ENCODE measurements at regions not wholly inside any gene's neighbourhood (a gene's known extent, or its start where the extent isn't known, plus 50 kb on each side); places are given as distances from the start of the nearest gene placed in this dataset.

DNA sequence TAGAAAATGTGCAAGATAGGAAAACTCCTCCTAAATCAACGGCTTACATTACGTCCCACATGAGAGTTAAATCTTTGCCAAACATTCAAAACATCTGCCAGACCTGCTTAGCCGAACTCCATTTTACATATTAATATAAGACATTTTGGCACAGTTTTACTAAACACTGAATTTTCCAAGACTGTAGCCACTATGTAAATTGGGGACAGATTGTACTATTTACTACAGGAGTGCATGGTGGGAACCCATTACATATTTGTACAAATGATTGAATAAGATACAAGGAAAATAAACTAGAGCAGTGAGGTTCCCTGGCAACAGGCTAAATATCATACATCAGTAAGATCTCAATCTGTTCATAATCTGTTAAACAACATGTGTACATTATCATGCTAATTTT lies 1234.4 kb downstream of the KCNT2 start:
- H3K9me3 ChIP-seq (ENCODE audit: control insufficient read depth in 3 of 3, low read length in 3 of 3), result no peaks in the 10 kb centered on the region
- no peaks in the 10 kb centered on the region for H3K4me1 ChIP-seq (ENCODE audit: control insufficient read depth in 3 of 3, insufficient read depth in 3 of 3, low read length in 3 of 3)
- H3K9ac ChIP-seq (ENCODE audit: low read depth in 1 of 3, low read length in 3 of 3), result no peak overlapping the region
- no peak overlapping the region for H3K4me3 ChIP-seq (ENCODE audit: low read length in 3 of 3)
- no peak overlapping the region for H3K27ac ChIP-seq (ENCODE audit: low read depth, low read length)
- H3K36me3 ChIP-seq (ENCODE audit: control insufficient read depth in 3 of 3, insufficient read depth in 3 of 3, low read length in 3 of 3), result no peaks in the 10 kb centered on the region
- no peaks in the 10 kb centered on the region for H3K27me3 ChIP-seq (ENCODE audit: control insufficient read depth in 3 of 3, insufficient read depth in 3 of 3, low read length in 3 of 3)

DNA sequence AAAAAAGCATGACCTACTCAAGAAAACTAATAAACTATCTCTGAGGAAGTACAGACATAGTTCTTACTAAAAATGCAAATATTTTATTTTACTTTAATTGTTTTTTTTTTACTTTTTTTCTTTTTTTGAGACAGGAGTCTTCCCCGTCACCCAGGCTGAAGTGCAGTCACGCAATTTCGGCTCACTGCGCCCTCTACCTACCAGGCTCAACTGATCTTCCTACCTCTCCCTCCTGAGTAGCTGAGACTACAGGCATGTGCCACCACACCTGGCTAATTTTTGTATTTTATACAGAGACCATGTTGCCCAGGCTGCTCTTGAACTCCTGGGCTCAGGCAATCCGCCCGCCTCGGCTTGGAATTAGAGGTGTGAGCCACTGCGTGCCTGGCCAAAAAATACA lies 1263.1 kb downstream of the KCNT2 start:
- Histone ChIP-seq H3K4me3 (ENCODE audit: low read length in 3 of 3) (no peak overlapping the region), H3K9ac (ENCODE audit: low read depth in 1 of 3, low read length in 3 of 3) (no peak overlapping the region), H3K9me3 (ENCODE audit: control insufficient read depth in 3 of 3, low read length in 3 of 3) (no peaks in the 10 kb centered on the region), H3K27ac (ENCODE audit: low read depth, low read length) (no peak overlapping the region), H3K27me3 (ENCODE audit: control insufficient read depth in 3 of 3, insufficient read depth in 3 of 3, low read length in 3 of 3) (no peaks in the 10 kb centered on the region), H3K36me3 (ENCODE audit: control insufficient read depth in 3 of 3, insufficient read depth in 3 of 3, low read length in 3 of 3) (no peaks in the 10 kb centered on the region), H3K4me1 (ENCODE audit: control insufficient read depth in 3 of 3, insufficient read depth in 3 of 3, low read length in 3 of 3) (no peaks in the 10 kb centered on the region)

DNA sequence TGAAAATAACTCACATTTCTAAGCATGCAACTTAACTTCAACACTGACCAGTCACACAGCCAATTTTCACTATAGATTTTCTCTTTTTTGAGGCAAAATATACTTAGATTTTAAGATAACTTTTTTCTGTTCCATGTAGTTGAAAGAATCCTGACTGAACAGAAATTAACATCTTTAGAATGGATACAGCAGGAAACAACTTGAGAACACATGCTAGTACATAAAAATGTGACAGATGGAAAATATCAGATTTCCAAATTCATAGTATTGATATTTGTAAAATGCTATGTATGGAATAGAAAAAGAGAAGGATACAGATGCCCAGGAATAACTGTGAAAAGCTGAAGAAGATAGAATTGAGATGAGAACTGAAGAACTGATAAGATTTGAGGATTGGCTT lies 1270.6 kb downstream of the KCNT2 start:
- no peak overlapping the region for H3K27ac ChIP-seq (ENCODE audit: low read depth, low read length)
- H3K4me1 ChIP-seq (ENCODE audit: control insufficient read depth in 3 of 3, insufficient read depth in 3 of 3, low read length in 3 of 3), result no peaks in the 10 kb centered on the region
- no peak overlapping the region for H3K4me3 ChIP-seq (ENCODE audit: low read length in 3 of 3)
- H3K36me3 ChIP-seq (ENCODE audit: control insufficient read depth in 3 of 3, insufficient read depth in 3 of 3, low read length in 3 of 3), result no peaks in the 10 kb centered on the region
- no peaks in the 10 kb centered on the region for H3K9me3 ChIP-seq (ENCODE audit: control insufficient read depth in 3 of 3, low read length in 3 of 3)
- H3K27me3 ChIP-seq (ENCODE audit: control insufficient read depth in 3 of 3, insufficient read depth in 3 of 3, low read length in 3 of 3), result no peaks in the 10 kb centered on the region
- H3K9ac ChIP-seq (ENCODE audit: low read depth in 1 of 3, low read length in 3 of 3), result no peak overlapping the region

DNA sequence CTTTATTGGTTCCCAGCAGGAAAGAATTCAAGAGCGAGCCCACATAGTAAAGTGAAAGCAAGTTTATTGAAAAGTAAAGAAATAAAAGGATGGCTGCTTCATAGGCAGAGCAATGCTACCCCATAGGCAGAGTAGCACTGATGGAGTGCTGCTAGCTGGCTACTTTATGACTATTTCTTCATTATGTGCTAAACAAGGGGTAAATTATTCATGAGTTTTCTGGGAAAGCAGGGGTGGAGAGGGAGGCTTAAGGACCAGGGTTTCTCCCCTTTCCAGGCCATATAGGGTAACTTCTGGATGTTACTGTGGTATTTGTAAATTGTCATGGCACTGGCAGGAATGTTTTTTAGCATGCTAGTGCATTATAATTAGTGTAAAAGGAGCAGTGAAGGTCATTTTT lies 1271.4 kb downstream of the KCNT2 start:
- Histone ChIP-seq H3K4me3 (ENCODE audit: low read length in 3 of 3) (no peak overlapping the region), H3K27me3 (ENCODE audit: control insufficient read depth in 3 of 3, insufficient read depth in 3 of 3, low read length in 3 of 3) (no peaks in the 10 kb centered on the region), H3K9ac (ENCODE audit: low read depth in 1 of 3, low read length in 3 of 3) (no peak overlapping the region), H3K9me3 (ENCODE audit: control insufficient read depth in 3 of 3, low read length in 3 of 3) (no peaks in the 10 kb centered on the region), H3K36me3 (ENCODE audit: control insufficient read depth in 3 of 3, insufficient read depth in 3 of 3, low read length in 3 of 3) (no peaks in the 10 kb centered on the region), H3K4me1 (ENCODE audit: control insufficient read depth in 3 of 3, insufficient read depth in 3 of 3, low read length in 3 of 3) (no peaks in the 10 kb centered on the region), H3K27ac (ENCODE audit: low read depth, low read length) (no peak overlapping the region)

DNA sequence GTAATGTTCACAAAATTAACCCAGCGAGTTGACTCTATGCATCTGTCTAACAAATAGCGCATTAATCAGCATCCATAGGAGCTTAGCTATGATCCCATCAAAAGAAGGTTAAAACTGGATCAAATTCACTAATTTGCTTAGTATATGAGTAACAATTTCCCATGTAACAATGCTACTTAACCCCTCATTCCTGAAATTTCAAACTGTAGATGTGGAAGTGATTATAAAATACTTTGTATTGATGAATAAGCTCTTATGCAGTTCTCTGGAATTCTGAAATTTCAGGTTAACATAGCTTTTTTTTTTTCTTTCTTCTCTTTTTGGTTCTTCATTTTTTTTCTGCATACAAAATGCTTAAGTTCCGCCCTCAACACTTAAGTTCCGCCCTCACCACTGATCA lies 1272.7 kb downstream of the KCNT2 start:
- H3K27ac ChIP-seq (ENCODE audit: low read depth, low read length), result no peak overlapping the region
- no peaks in the 10 kb centered on the region for H3K4me1 ChIP-seq (ENCODE audit: control insufficient read depth in 3 of 3, insufficient read depth in 3 of 3, low read length in 3 of 3)
- H3K27me3 ChIP-seq (ENCODE audit: control insufficient read depth in 3 of 3, insufficient read depth in 3 of 3, low read length in 3 of 3), result no peaks in the 10 kb centered on the region
- H3K36me3 ChIP-seq (ENCODE audit: control insufficient read depth in 3 of 3, insufficient read depth in 3 of 3, low read length in 3 of 3), result no peaks in the 10 kb centered on the region
- H3K9me3 ChIP-seq (ENCODE audit: control insufficient read depth in 3 of 3, low read length in 3 of 3), result no peaks in the 10 kb centered on the region
- no peak overlapping the region for H3K9ac ChIP-seq (ENCODE audit: low read depth in 1 of 3, low read length in 3 of 3)
- H3K4me3 ChIP-seq (ENCODE audit: low read length in 3 of 3), result no peak overlapping the region

DNA sequence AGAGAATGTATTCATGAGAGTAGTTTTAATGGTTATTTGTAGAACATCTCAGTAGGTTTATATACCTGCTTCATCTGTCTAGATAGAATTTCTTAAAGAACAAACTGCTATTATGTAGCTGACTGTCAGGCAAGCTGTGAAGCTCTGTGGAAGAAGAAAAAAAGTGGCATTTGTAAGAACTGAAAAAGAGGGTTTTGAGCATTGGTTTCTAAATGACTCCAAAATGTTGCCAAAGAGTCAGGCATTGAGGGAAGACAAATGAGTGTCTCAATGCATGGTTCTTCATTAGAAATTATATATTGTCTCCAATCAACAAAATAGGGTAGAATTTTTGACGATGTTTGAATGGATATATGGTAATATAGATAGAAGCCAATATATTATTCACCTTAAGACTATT lies 1276.1 kb downstream of the KCNT2 start:
- no peaks in the 10 kb centered on the region for H3K4me1 ChIP-seq (ENCODE audit: control insufficient read depth in 3 of 3, insufficient read depth in 3 of 3, low read length in 3 of 3)
- H3K36me3 ChIP-seq (ENCODE audit: control insufficient read depth in 3 of 3, insufficient read depth in 3 of 3, low read length in 3 of 3), result no peaks in the 10 kb centered on the region
- H3K27ac ChIP-seq (ENCODE audit: low read depth, low read length), result no peak overlapping the region
- no peak overlapping the region for H3K9ac ChIP-seq (ENCODE audit: low read depth in 1 of 3, low read length in 3 of 3)
- no peaks in the 10 kb centered on the region for H3K27me3 ChIP-seq (ENCODE audit: control insufficient read depth in 3 of 3, insufficient read depth in 3 of 3, low read length in 3 of 3)
- no peaks in the 10 kb centered on the region for H3K9me3 ChIP-seq (ENCODE audit: control insufficient read depth in 3 of 3, low read length in 3 of 3)
- no peak overlapping the region for H3K4me3 ChIP-seq (ENCODE audit: low read length in 3 of 3)

DNA sequence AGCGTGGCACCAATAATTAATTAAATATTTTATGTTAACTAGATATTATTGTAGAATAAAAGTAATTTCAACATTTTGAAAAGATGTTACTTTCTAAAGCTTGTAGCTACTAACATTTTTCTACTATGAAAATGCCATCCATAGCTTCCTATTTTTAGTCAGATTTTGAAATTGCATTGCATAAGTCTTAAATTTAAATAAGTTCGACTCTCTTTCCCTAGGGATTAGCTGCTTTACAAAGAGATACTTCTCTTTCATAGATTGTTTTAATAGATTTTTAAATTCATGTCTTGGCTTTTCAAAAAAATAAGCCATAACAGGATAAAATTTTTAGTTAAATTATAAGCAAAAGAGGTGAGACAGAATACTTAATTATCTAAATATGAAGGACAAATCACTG lies 1279.6 kb downstream of the KCNT2 start:
- Histone ChIP-seq H3K27ac (ENCODE audit: low read depth, low read length) (no peak overlapping the region), H3K27me3 (ENCODE audit: control insufficient read depth in 3 of 3, insufficient read depth in 3 of 3, low read length in 3 of 3) (no peaks in the 10 kb centered on the region), H3K36me3 (ENCODE audit: control insufficient read depth in 3 of 3, insufficient read depth in 3 of 3, low read length in 3 of 3) (no peaks in the 10 kb centered on the region), H3K4me3 (ENCODE audit: low read length in 3 of 3) (no peak overlapping the region), H3K9me3 (ENCODE audit: control insufficient read depth in 3 of 3, low read length in 3 of 3) (no peaks in the 10 kb centered on the region), H3K4me1 (ENCODE audit: control insufficient read depth in 3 of 3, insufficient read depth in 3 of 3, low read length in 3 of 3) (no peaks in the 10 kb centered on the region), H3K9ac (ENCODE audit: low read depth in 1 of 3, low read length in 3 of 3) (no peak overlapping the region)

DNA sequence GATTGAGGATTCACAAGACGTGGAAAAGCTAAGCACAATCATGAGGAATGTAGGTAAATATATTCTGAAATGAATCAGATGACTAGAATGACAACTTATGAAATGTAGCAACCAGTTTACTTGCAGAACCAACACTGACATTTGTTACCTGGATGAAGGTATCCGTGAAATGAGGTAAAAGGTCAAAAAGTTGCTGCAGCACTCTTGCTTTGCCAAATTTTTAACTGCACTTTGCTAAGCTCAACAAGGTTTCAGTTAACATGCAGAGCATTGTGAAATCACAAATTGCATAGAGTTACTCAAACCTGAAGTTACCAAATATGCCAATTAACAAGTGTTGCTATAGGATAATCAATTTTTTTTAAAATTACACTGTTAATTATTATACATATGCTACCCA lies 1280.1 kb downstream of the KCNT2 start:
- Histone ChIP-seq H3K27me3 (ENCODE audit: control insufficient read depth in 3 of 3, insufficient read depth in 3 of 3, low read length in 3 of 3) (no peaks in the 10 kb centered on the region), H3K4me3 (ENCODE audit: low read length in 3 of 3) (no peak overlapping the region), H3K9ac (ENCODE audit: low read depth in 1 of 3, low read length in 3 of 3) (no peak overlapping the region), H3K36me3 (ENCODE audit: control insufficient read depth in 3 of 3, insufficient read depth in 3 of 3, low read length in 3 of 3) (no peaks in the 10 kb centered on the region), H3K4me1 (ENCODE audit: control insufficient read depth in 3 of 3, insufficient read depth in 3 of 3, low read length in 3 of 3) (no peaks in the 10 kb centered on the region), H3K27ac (ENCODE audit: low read depth, low read length) (no peak overlapping the region), H3K9me3 (ENCODE audit: control insufficient read depth in 3 of 3, low read length in 3 of 3) (no peaks in the 10 kb centered on the region)

DNA sequence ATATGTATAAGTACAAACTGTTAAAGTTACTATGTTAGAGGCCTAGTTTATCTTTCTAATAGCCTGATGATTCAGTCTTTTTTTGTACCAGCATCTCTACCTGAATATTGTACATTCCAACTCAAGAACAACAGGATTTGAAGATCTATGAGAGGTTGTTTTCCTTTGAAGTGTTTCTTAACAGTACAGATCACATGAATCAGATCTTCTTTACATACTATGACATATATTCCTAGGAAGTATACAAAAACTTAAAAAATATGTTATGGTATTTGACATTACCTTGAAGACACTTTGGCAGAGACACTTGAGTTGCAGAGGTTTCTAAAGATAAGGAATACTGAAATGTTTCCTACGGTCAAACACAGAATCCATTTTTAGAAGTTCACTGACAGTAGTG lies 1280.9 kb downstream of the KCNT2 start:
- no peak overlapping the region for H3K4me3 ChIP-seq (ENCODE audit: low read length in 3 of 3)
- H3K36me3 ChIP-seq (ENCODE audit: control insufficient read depth in 3 of 3, insufficient read depth in 3 of 3, low read length in 3 of 3), result no peaks in the 10 kb centered on the region
- H3K27ac ChIP-seq (ENCODE audit: low read depth, low read length), result no peak overlapping the region
- H3K27me3 ChIP-seq (ENCODE audit: control insufficient read depth in 3 of 3, insufficient read depth in 3 of 3, low read length in 3 of 3), result no peaks in the 10 kb centered on the region
- no peak overlapping the region for H3K9ac ChIP-seq (ENCODE audit: low read depth in 1 of 3, low read length in 3 of 3)
- H3K4me1 ChIP-seq (ENCODE audit: control insufficient read depth in 3 of 3, insufficient read depth in 3 of 3, low read length in 3 of 3), result no peaks in the 10 kb centered on the region
- H3K9me3 ChIP-seq (ENCODE audit: control insufficient read depth in 3 of 3, low read length in 3 of 3), result no peaks in the 10 kb centered on the region

DNA sequence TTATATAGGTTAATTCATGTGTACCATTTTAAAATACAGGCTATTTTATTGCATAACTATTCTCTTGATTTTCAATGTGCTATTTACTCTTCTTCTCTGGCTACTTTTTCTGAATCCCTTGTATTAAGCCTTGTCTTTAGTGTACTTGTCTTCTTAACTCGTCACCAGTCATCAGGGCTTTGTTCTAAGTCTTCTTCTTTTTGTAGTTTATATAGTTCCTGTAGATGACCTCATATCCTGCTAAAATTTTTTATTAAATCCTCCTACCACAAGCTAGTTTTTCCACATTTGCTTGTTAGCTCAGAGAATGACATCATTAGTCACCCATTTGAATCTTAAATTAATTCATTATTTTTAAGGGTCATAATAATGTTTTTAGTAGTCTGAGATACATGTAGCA lies 1281.9 kb downstream of the KCNT2 start:
- Histone ChIP-seq H3K36me3 (ENCODE audit: control insufficient read depth in 3 of 3, insufficient read depth in 3 of 3, low read length in 3 of 3) (no peaks in the 10 kb centered on the region), H3K4me1 (ENCODE audit: control insufficient read depth in 3 of 3, insufficient read depth in 3 of 3, low read length in 3 of 3) (no peaks in the 10 kb centered on the region), H3K9ac (ENCODE audit: low read depth in 1 of 3, low read length in 3 of 3) (no peak overlapping the region), H3K27me3 (ENCODE audit: control insufficient read depth in 3 of 3, insufficient read depth in 3 of 3, low read length in 3 of 3) (no peaks in the 10 kb centered on the region), H3K9me3 (ENCODE audit: control insufficient read depth in 3 of 3, low read length in 3 of 3) (no peaks in the 10 kb centered on the region), H3K27ac (ENCODE audit: low read depth, low read length) (no peak overlapping the region), H3K4me3 (ENCODE audit: low read length in 3 of 3) (no peak overlapping the region)

DNA sequence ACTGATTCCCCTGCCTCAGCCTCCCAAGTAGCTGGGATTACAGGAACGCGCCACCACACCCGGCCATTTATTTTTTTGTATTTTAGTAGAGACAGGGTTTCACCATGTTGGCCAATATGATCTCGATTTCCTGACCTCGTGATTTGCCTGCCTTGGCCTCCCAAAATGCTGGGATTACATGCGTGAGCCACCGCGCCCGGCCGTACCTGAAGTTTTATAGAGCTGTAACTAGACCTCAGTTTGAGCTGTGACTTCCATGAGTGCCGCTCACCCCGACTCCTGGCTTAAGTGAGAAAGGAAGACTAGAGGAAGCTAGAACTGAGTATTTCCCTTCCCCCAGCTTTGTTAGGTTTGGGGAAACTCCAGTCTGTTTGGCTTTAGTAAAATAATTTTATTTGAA lies 1283.1 kb downstream of the KCNT2 start:
- Histone ChIP-seq H3K27me3 (ENCODE audit: control insufficient read depth in 3 of 3, insufficient read depth in 3 of 3, low read length in 3 of 3) (no peaks in the 10 kb centered on the region), H3K36me3 (ENCODE audit: control insufficient read depth in 3 of 3, insufficient read depth in 3 of 3, low read length in 3 of 3) (no peaks in the 10 kb centered on the region), H3K27ac (ENCODE audit: low read depth, low read length) (no peak overlapping the region), H3K4me1 (ENCODE audit: control insufficient read depth in 3 of 3, insufficient read depth in 3 of 3, low read length in 3 of 3) (no peaks in the 10 kb centered on the region), H3K9me3 (ENCODE audit: control insufficient read depth in 3 of 3, low read length in 3 of 3) (no peaks in the 10 kb centered on the region), H3K4me3 (ENCODE audit: low read length in 3 of 3) (no peak overlapping the region), H3K9ac (ENCODE audit: low read depth in 1 of 3, low read length in 3 of 3) (no peak overlapping the region)
